ENCODE measurements at regions not wholly inside any gene's neighbourhood (a gene's known extent, or its start where the extent isn't known, plus 50 kb on each side); places are given as distances from the start of the nearest gene placed in this dataset.
A peak's percentile ranks its signal among the peaks of the same experiment; 100 is the strongest.

DNA sequence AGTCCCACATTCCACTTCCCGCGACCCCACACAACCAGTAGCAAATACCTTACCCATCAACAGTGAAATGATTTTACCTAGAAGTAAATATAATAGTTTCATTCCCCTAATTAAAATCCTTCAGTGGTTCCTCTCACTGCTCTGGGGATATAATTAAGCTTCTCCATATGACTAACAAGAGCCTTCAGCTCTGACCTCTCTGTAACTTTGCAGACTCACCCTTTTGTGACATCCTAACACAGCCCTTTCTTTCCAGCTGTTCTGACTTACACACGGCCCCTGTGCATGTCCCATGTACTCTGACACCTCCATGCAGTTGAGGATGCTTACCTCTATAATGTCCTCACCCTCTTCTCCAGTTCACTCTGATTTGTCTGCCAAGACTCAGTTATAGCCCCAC is 137.3 kb upstream of the SPAG17 start:
- Histone ChIP-seq H3K4me1 (ENCODE audit: insufficient read depth) (peaks cover 19% of the 10 kb centered on the region), H4K20me1 (ENCODE audit: insufficient read depth, poor library complexity, severe bottlenecking) (no peaks in the 10 kb centered on the region), H3K79me2 (no peaks in the 10 kb centered on the region), H3K27ac (no peak overlapping the region), H3K4me2 (peak overlapping the region; percentile 44), H3K9me3 (ENCODE audit: low read depth) (no peaks in the 10 kb centered on the region), H3K27me3 (no peaks in the 10 kb centered on the region), H2AFZ (no peak overlapping the region), H3K4me3 (no peak overlapping the region), H3K9me2 (replicated peaks; ENCODE audit: insufficient read depth) (no peaks in the 10 kb centered on the region), H3K36me3 (replicated peaks; ENCODE audit: insufficient read depth, low read depth) (no peaks in the 10 kb centered on the region)
- WGBS (ENCODE audit: low lambda C conversion rate, missing lambda C conversion rate), result 69% methylated on average over 3 of the region's 3 CpGs
- no peak for TF ChIP-seq EZH2 (IDR thresholded peaks at IDR 0.05; ENCODE audit: borderline replicate concordance)
- TF ChIP-seq EZH2phosphoT487 (IDR thresholded peaks at IDR 0.05; ENCODE audit: low read depth, severe bottlenecking, unreplicated experiment), result no peak
- no peak for TF ChIP-seq CTCF (IDR thresholded peaks at IDR 0.05; ENCODE audit: poor library complexity)
- no peak for DNase-seq (ENCODE audit: low spot score)

DNA sequence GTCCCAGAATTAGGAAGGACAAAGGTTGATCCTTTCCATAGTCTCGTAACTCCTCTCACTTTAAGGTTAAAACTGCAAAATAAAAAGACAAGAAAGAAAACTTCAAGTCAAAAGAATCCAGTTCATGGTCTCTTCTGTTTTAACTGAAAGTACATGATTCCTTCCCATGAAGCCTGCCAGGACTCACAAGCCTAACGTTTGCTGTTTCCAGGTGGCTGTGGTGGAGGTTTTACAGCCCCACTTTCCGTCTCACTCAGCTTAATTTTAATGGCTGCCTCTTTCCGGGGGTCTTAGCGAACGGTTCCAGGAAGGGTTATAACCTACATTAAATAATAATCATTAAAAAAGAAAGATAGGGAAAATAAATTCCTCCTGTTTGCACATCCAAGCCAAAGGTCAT is 136.8 kb upstream of the SPAG17 start:
- no peaks in the 10 kb centered on the region for H3K36me3 ChIP-seq (replicated peaks; ENCODE audit: insufficient read depth, low read depth)
- 46% methylated on average over 6 of the region's 6 CpGs for WGBS (ENCODE audit: low lambda C conversion rate, missing lambda C conversion rate)
- no peaks in the 10 kb centered on the region for H3K9me2 ChIP-seq (replicated peaks; ENCODE audit: insufficient read depth)
- H3K4me2 ChIP-seq, result peak overlapping the region; percentile 44
- no peak overlapping the region for H2AFZ ChIP-seq
- H3K27ac ChIP-seq, result peak overlapping the region; percentile 29
- H3K4me1 ChIP-seq (ENCODE audit: insufficient read depth), result peaks cover 19% of the 10 kb centered on the region
- TF ChIP-seq EZH2phosphoT487 (IDR thresholded peaks at IDR 0.05; ENCODE audit: low read depth, severe bottlenecking, unreplicated experiment) (no peak), EZH2 (IDR thresholded peaks at IDR 0.05; ENCODE audit: borderline replicate concordance) (no peak), CTCF (IDR thresholded peaks at IDR 0.05; ENCODE audit: poor library complexity) (no peak)
- H3K79me2 ChIP-seq, result no peaks in the 10 kb centered on the region
- H4K20me1 ChIP-seq (ENCODE audit: insufficient read depth, poor library complexity, severe bottlenecking), result no peaks in the 10 kb centered on the region
- no peak for DNase-seq (ENCODE audit: low spot score)
- H3K27me3 ChIP-seq, result no peaks in the 10 kb centered on the region
- H3K4me3 ChIP-seq, result no peak overlapping the region
- H3K9me3 ChIP-seq (ENCODE audit: low read depth), result no peaks in the 10 kb centered on the region

- Histone ChIP-seq H3K27ac (no peak overlapping the region), H3K9me2 (replicated peaks; ENCODE audit: insufficient read depth) (no peaks in the 10 kb centered on the region), H4K20me1 (ENCODE audit: insufficient read depth, poor library complexity, severe bottlenecking) (no peaks in the 10 kb centered on the region), H3K9me3 (ENCODE audit: low read depth) (no peaks in the 10 kb centered on the region), H3K4me3 (no peak overlapping the region), H3K79me2 (no peaks in the 10 kb centered on the region), H2AFZ (no peak overlapping the region), H3K36me3 (replicated peaks; ENCODE audit: insufficient read depth, low read depth) (no peaks in the 10 kb centered on the region), H3K4me2 (no peak overlapping the region), H3K27me3 (no peaks in the 10 kb centered on the region), H3K4me1 (ENCODE audit: insufficient read depth) (peaks cover 18% of the 10 kb centered on the region)
- 83% methylated on average over 6 of the region's 6 CpGs for WGBS (ENCODE audit: low lambda C conversion rate, missing lambda C conversion rate)
- DNase-seq (ENCODE audit: low spot score), result no peak
- TF ChIP-seq EZH2phosphoT487 (IDR thresholded peaks at IDR 0.05; ENCODE audit: low read depth, severe bottlenecking, unreplicated experiment) (no peak), CTCF (IDR thresholded peaks at IDR 0.05; ENCODE audit: poor library complexity) (no peak), EZH2 (IDR thresholded peaks at IDR 0.05; ENCODE audit: borderline replicate concordance) (no peak)
Measured at GRCh38 chr1:118317842-118318614, 133.0 kb upstream of the SPAG17 start.

Measured in hepatocyte (in vitro differentiated cells).